Neural cell (in vitro differentiated cells): ENCODE measurements at regions not wholly inside any gene's neighbourhood (a gene's known extent, or its start where the extent isn't known, plus 50 kb on each side); places are given as distances from the start of the nearest gene placed in this dataset.

ENCODE experiments used
- H2AFZ ChIP-seq: fragments of 200-600, 300-800 bp; sonication (generic), shearing (Covaris generic); 2 replicates; pipeline ENCODE4 v1.6.0; 2014; ENCODE audit warnings: low read depth, mild to moderate bottlenecking, antibody characterized with exemption, low read length, moderate library complexity
- H3F3A ChIP-seq: fragments of 200-600 bp; shearing (Covaris generic); 2 replicates; pipeline ENCODE4 v1.6.1; 2016; ENCODE audit warnings: mild to moderate bottlenecking, moderate library complexity, mixed read lengths, antibody characterized with exemption, low read length; ENCODE audit not compliant: insufficient read depth, poor library complexity, severe bottlenecking
- H3K27ac ChIP-seq: fragments of 200-600, 300-800 bp; sonication (generic), shearing (Covaris generic); 2 replicates; pipeline ENCODE4 v1.5.1; 2014; ENCODE audit warnings: mild to moderate bottlenecking, low read length, moderate library complexity
- H3K27me3 ChIP-seq: fragments of 300-800, 200-600 bp; sonication (generic), shearing (Covaris generic); 2 replicates; pipeline ENCODE4 v1.6.0; 2014; ENCODE audit warnings: mild to moderate bottlenecking, low read depth, low read length, moderate library complexity; ENCODE audit not compliant: insufficient read depth
- H3K36me3 ChIP-seq: fragments of 300-800, 200-600 bp; sonication (generic), shearing (Covaris generic); 2 replicates; pipeline ENCODE4 v1.5.1; 2014; ENCODE audit warnings: mild to moderate bottlenecking, antibody characterized with exemption, low read length, moderate library complexity; ENCODE audit not compliant: insufficient read depth
- H3K4me2 ChIP-seq: fragments of 300-800, 200-600 bp; sonication (generic), shearing (Covaris generic); 2 replicates; pipeline ENCODE4 v1.6.0; 2014; ENCODE audit warnings: mild to moderate bottlenecking, low read length
- H3K4me3 ChIP-seq: fragments of 300-800, 200-600 bp; sonication (generic), shearing (Covaris generic); 2 replicates; pipeline ENCODE4 v1.5.1; 2014; ENCODE audit warnings: mild to moderate bottlenecking, low read length, moderate library complexity
- H3K79me2 ChIP-seq: fragments of 200-600 bp; shearing (Covaris generic); replicated peaks from 2 replicates; pipeline ENCODE4 v1.6.0; 2014; ENCODE audit warnings: mild to moderate bottlenecking, low read length, moderate library complexity; ENCODE audit not compliant: insufficient read depth
- H3K9ac ChIP-seq: fragments of 300-800, 200-600 bp; sonication (generic), shearing (Covaris generic); 2 replicates; pipeline ENCODE4 v1.6.1; 2016; ENCODE audit warnings: mild to moderate bottlenecking, low read length, mixed read lengths
- H3K9me2 ChIP-seq: fragments of 200-600 bp; shearing (Covaris generic); 2 replicates; pipeline ENCODE4 v1.6.1; 2016; ENCODE audit warnings: mild to moderate bottlenecking, low read length, mixed read lengths; ENCODE audit not compliant: insufficient read depth
- H3K9me3 ChIP-seq: fragments of 200-600, 300-800 bp; sonication (generic), shearing (Covaris generic); 2 replicates; pipeline ENCODE4 v1.6.1; 2016; ENCODE audit warnings: mild to moderate bottlenecking, mixed run types, low read length, moderate library complexity, mixed read lengths
- H4K20me1 ChIP-seq: fragments of 200-600 bp; shearing (Covaris generic); 2 replicates; pipeline ENCODE4 v1.6.1; 2016; ENCODE audit warnings: mild to moderate bottlenecking, mixed run types; ENCODE audit not compliant: insufficient read depth
- CTCF ChIP-seq: fragments of 450-650 bp; IDR thresholded peaks from 2 replicates; pipeline ENCODE4 v1.5.1; 2014; ENCODE audit warnings: antibody characterized with exemption, mild to moderate bottlenecking, moderate library complexity; ENCODE audit not compliant: poor library complexity, severe bottlenecking
- EP300 ChIP-seq: fragments of 450-650 bp; conservative IDR thresholded peaks from 2 replicates; pipeline ENCODE4 v1.6.1; 2014; ENCODE audit warnings: antibody characterized with exemption, mild to moderate bottlenecking, moderate library complexity; ENCODE audit not compliant: poor library complexity, severe bottlenecking
- EZH2 ChIP-seq: fragments of 200-600, 300-800 bp; shearing (Covaris generic), sonication (generic); IDR thresholded peaks from 2 replicates; pipeline ENCODE4 v1.6.1; 2014; ENCODE audit warnings: antibody characterized with exemption, low read length, borderline replicate concordance, mild to moderate bottlenecking; ENCODE audit not compliant: insufficient read depth, poor library complexity, severe bottlenecking
- MXI1 ChIP-seq: fragments of 450-650 bp; conservative IDR thresholded peaks from 2 replicates; pipeline ENCODE4 v1.6.1; 2014; ENCODE audit warnings: antibody characterized with exemption, mild to moderate bottlenecking; ENCODE audit not compliant: poor library complexity, severe bottlenecking
- POLR2AphosphoS5 ChIP-seq: IDR thresholded peaks from 2 replicates; pipeline ENCODE4 v1.6.1; 2012
- RAD21 ChIP-seq: fragments of 450-650 bp; conservative IDR thresholded peaks from 2 replicates; pipeline ENCODE4 v1.6.1; 2014; ENCODE audit warnings: antibody characterized with exemption, mild to moderate bottlenecking, moderate library complexity
- SMC3 ChIP-seq: fragments of 450-650 bp; conservative IDR thresholded peaks from 2 replicates; pipeline ENCODE4 v1.6.1; 2014; ENCODE audit warnings: antibody characterized with exemption, mild to moderate bottlenecking, moderate library complexity; ENCODE audit not compliant: poor library complexity
- TAF1 ChIP-seq: IDR thresholded peaks from 2 replicates; pipeline ENCODE4 v1.6.1; 2012; ENCODE audit warnings: low read depth
- TF ChIP-seq, protein P1 (sequence below): IDR thresholded peaks from 2 replicates; pipeline ENCODE4 v1.6.1; 2012; ENCODE audit warnings: borderline replicate concordance

DNA sequence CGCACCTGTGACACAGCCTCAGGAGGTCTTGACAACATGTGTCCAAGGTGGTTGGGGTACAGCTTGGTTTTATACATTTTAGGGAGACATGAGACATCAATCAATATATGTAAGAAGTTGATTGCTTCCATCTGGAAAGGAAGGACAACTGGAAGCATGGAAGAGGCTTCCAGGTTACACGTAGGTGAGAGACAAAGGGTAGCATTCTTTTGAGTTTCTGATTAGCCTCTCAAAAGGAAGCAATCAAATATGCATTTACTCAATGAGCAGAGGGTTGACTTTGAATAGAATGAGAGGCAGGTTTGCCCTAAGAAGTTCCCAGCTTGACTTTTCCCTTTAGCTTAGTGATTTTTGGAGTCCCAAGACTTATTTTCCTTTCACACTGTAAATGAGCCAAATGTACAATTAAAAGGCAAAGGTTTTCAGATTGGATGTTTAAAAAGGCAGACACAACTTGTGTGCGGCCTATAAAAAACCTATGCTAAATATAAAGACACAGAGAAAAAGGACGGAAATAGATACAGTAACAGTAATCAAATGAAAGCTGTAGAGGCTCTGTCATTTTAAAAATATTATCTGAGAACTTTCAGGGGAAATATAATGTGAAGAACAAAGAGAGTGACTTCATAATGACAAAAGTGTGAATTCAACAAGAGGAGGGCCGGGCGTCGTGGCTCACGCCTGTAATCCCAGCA lies 65.7 kb upstream of the LANCL2 start:
- Histone ChIP-seq H3F3A (no peaks in the 10 kb centered on the region), H3K9me2 (no peaks in the 10 kb centered on the region), H3K9me3 (no peaks in the 10 kb centered on the region), H3K36me3 (no peaks in the 10 kb centered on the region), H3K79me2 (no peaks in the 10 kb centered on the region), H3K27me3 (no peaks in the 10 kb centered on the region), H3K4me3 (no peak overlapping the region), H3K9ac (no peak overlapping the region), H2AFZ (no peak overlapping the region), H3K27ac (no peak overlapping the region), H4K20me1 (no peaks in the 10 kb centered on the region), H3K4me2 (no peak overlapping the region)
- TF ChIP-seq EP300 (no peak), CTCF (no peak), EZH2 (no peak), TAF1 (no peak), POLR2AphosphoS5 (no peak), SMC3 (no peak), RAD21 (no peak), MXI1 (no peak)
- TF ChIP-seq, protein P1, sequence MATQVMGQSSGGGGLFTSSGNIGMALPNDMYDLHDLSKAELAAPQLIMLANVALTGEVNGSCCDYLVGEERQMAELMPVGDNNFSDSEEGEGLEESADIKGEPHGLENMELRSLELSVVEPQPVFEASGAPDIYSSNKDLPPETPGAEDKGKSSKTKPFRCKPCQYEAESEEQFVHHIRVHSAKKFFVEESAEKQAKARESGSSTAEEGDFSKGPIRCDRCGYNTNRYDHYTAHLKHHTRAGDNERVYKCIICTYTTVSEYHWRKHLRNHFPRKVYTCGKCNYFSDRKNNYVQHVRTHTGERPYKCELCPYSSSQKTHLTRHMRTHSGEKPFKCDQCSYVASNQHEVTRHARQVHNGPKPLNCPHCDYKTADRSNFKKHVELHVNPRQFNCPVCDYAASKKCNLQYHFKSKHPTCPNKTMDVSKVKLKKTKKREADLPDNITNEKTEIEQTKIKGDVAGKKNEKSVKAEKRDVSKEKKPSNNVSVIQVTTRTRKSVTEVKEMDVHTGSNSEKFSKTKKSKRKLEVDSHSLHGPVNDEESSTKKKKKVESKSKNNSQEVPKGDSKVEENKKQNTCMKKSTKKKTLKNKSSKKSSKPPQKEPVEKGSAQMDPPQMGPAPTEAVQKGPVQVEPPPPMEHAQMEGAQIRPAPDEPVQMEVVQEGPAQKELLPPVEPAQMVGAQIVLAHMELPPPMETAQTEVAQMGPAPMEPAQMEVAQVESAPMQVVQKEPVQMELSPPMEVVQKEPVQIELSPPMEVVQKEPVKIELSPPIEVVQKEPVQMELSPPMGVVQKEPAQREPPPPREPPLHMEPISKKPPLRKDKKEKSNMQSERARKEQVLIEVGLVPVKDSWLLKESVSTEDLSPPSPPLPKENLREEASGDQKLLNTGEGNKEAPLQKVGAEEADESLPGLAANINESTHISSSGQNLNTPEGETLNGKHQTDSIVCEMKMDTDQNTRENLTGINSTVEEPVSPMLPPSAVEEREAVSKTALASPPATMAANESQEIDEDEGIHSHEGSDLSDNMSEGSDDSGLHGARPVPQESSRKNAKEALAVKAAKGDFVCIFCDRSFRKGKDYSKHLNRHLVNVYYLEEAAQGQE, result no peak

- Histone ChIP-seq H3K9me3 (no peaks in the 10 kb centered on the region), H3K9ac (no peak overlapping the region), H3K4me2 (no peak overlapping the region), H3K4me3 (no peak overlapping the region), H3K27ac (no peak overlapping the region), H3K27me3 (no peaks in the 10 kb centered on the region), H2AFZ (no peak overlapping the region), H3K36me3 (no peaks in the 10 kb centered on the region), H3K79me2 (no peaks in the 10 kb centered on the region), H4K20me1 (no peaks in the 10 kb centered on the region), H3F3A (no peaks in the 10 kb centered on the region), H3K9me2 (no peaks in the 10 kb centered on the region)
- no peak for TF ChIP-seq EZH2
- TF ChIP-seq TAF1, result no peak
- TF ChIP-seq RAD21, result no peak
- no peak for TF ChIP-seq POLR2AphosphoS5
- TF ChIP-seq SMC3, result no peak
Measured at GRCh38 chr7:55303220-55303619, 61.9 kb upstream of the LANCL2 start.
